ENCODE measurements at regions not wholly inside any gene's neighbourhood (a gene's known extent, or its start where the extent isn't known, plus 50 kb on each side); places are given as distances from the start of the nearest gene placed in this dataset.

DNA sequence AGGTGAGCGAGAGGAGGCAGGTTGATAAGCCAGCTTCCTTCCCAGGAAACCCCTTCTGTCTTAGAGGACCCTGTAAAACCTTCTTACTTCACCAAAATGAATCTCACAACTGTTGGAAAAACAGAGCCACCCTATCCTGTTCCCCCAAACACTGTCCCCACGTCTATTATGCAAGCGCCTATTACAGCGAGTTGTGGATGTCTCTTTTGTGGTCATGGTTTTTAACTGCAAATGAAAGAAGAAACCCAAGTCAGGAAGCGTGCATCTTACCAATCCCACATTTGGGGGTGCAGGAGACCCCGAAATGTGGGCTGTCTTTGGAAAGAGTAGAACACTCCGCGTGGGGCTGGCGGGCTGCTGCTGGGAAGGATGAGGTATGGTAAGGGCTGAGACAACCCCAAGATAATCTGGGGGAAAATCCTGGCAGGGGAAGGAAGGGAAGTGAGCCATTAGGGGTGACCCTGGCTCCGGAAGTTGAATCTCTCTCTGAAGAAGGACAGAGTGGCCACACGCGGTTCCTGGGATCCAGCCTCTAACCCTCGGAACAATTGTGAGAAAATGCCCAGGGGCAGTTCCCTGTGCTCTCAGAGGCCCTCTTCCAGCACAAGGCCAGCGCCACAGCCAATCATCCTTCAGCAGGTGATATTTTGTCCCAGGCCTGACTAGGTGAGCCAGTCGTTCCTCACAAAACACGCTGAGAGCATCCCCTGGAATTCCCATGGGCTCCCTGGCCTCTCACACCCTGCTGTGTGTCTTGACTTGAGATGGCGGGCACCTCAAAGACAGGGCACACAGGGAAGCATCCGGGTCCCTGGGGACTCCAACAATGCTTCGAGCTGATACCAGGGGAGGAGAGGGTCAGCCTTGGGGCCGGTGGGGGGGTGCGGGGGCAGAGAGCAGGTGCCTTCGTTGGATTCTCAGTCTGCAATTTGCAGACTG lies 168.5 kb upstream of the IRF2BP2 start:
- DNase-seq (ENCODE audit: low read depth) = no peak
- TF ChIP-seq CTCF (conservative IDR thresholded peaks at IDR 0.05; ENCODE audit: low read depth, low read length) = no peak
- H3K4me3 ChIP-seq (ENCODE audit: low read depth, low read length) = no peak overlapping the region

DNA sequence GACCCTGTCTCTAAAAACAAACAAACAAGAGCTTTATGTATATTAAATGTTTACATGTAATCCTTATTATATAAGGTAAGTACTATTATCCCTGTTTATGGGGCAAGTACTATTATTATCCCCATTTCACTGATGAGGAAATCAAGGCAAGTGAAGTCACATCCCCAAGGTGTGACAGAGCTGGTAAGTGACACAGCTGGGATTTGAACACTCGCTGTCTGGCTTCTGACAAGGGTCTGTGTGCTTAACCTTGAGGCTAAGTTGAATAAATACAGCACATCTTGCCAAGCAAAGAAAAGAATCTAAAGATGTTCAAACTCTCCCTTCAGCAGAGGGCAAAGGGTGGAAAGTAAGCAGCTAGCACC lies 167.9 kb upstream of the IRF2BP2 start:
- no peak for TF ChIP-seq CTCF (conservative IDR thresholded peaks at IDR 0.05; ENCODE audit: low read depth, low read length)
- DNase-seq (ENCODE audit: low read depth) = no peak
- no peak overlapping the region for H3K4me3 ChIP-seq (ENCODE audit: low read depth, low read length)

GRCh38 chr1:234776876-234777855 lies 167.2 kb upstream of the IRF2BP2 start:
- H3K4me3 ChIP-seq (ENCODE audit: low read depth, low read length) = no peak overlapping the region
- no peak for TF ChIP-seq CTCF (conservative IDR thresholded peaks at IDR 0.05; ENCODE audit: low read depth, low read length)
- no peak for DNase-seq (ENCODE audit: low read depth)

DNA sequence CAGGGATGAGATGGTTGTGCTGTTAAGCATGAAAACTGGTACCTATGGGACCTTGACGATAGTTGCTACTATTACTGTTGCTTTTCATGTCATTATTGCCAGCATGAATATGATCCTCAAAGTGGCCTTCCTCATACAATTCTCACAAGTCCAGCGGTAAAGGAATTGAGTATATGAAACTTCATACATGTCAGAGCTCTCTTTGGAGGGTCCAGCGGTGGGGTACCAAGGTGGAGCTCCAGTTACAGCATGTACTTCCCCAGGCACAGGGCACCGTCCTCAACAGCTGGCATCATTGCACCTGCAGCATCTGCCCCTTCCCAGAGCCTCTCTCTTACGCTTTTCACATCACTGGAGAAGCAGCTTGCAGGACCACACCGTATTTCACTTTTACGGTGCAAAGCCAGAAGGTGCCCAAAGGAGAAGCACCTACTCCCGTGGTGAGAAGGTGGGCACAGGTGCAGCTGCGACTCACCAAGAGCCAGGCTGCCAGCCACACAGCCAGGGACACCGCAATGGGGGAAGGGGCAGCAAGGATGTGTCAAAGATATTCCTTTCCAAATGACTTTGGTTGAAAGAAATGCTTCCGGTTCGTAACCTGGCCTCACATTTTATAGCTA lies 166.4 kb upstream of the IRF2BP2 start:
- no peak for TF ChIP-seq CTCF (conservative IDR thresholded peaks at IDR 0.05; ENCODE audit: low read depth, low read length)
- H3K4me3 ChIP-seq (ENCODE audit: low read depth, low read length) = no peak overlapping the region
- DNase-seq (ENCODE audit: low read depth) = no peak

DNA sequence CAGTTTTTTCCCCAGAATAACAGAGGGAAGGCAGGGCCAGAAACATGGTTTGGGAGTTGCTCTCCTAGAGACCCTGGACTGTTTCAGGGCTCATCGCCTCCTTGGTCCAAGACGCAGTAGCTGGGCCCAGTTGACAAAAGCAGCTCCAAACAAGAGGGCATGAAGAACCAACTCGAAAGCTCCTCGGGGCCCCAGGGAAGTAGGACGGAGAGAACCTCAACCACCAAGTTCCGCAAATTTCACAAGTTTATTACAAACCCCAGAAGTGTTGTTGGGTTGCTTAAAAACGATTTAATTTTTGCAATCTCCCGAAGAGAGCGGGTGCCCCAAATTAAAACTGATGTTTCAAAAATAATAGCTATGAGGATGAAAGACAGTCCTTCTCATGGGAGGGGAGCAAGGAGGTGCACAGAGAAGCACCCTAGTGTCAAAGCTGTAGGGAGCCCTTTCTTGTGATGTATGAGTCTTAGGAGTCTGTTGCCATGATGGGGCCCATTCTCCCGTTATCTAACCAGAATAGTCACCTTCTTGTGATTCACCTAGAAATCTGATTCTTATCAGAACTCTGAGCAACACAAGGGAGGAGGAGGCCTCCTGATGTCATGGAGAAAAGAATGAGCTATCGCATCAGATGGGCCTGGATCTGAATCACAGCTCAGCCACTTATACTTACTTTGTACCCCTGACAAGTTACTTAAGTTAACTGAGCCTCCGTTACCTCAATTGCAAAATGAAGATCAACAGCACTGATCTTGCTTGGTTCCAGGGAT lies 165.7 kb upstream of the IRF2BP2 start:
- no peak for TF ChIP-seq CTCF (conservative IDR thresholded peaks at IDR 0.05; ENCODE audit: low read depth, low read length)
- DNase-seq (ENCODE audit: low read depth) = no peak

DNA sequence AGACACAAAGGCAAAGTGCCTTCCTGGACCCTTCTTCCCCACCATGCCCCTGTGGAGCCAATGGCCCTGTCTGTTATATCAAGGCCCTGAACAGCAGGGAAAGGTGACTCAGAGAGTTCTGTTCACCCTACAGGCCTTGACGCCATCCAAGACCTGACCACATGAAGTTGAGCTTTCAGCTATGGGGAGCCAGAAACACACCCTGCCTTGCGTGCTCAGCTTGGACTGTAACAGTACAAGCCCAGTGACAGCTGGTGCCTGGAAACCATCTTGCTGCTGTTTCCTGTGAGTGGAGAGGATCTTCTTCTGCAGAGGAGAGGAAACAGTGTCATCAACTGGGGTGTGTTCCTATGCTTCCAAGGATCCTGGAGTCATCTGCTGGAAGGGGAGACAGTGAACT lies 165.0 kb upstream of the IRF2BP2 start:
- TF ChIP-seq CTCF (conservative IDR thresholded peaks at IDR 0.05; ENCODE audit: low read depth, low read length) = no peak
- no peak overlapping the region for H3K4me3 ChIP-seq (ENCODE audit: low read depth, low read length)
- no peak for DNase-seq (ENCODE audit: low read depth)

More for the DNA sequence above, 165.7 kb upstream of the IRF2BP2 start:
- H3K4me3 ChIP-seq (ENCODE audit: low read depth, low read length) = no peak overlapping the region

Data from epithelial cell of proximal tubule (primary cell).